BJ (cell line): ENCODE measurements at regions not wholly inside any gene's neighbourhood (a gene's known extent, or its start where the extent isn't known, plus 50 kb on each side); places are given as distances from the start of the nearest gene placed in this dataset.

Source experiments
- CTCF ChIA-PET: fragments of 350-600 bp; formaldehyde crosslinking; extraction: SDS; loops from one replicate; lab custom pipeline; 2021; ENCODE audit warnings: antibody characterized with exemption, inconsistent platforms; lab: Yijun Ruan, JAX
- POLR2A ChIA-PET: fragments of 300-600 bp; sonication (Branson Sonifier 250); formaldehyde crosslinking; extraction: SDS; loops from one replicate; lab custom pipeline; 2021; ENCODE audit warnings: antibody characterized with exemption; lab: Charles Lee
- DNase-seq: peaks from one replicate; pipeline ENCODE4 v3.0.0-alpha.2; 2011; ENCODE audit warnings: low read depth
- H3K27me3 ChIP-seq: 2 replicates; pipeline ENCODE4 v1.6.0; 2011; ENCODE audit warnings: low read length; ENCODE audit not compliant: control insufficient read depth, insufficient read depth
- H3K36me3 ChIP-seq: 2 replicates; pipeline ENCODE4 v1.5.1; 2011; ENCODE audit warnings: low read length; ENCODE audit not compliant: control insufficient read depth, insufficient read depth
- H3K4me3 ChIP-seq: 2 replicates; pipeline ENCODE4 v1.5.1; 2011; ENCODE audit warnings: low read depth, mild to moderate bottlenecking, control low read depth, low read length
- TF ChIP-seq, protein P1 (sequence below): IDR thresholded peaks from 2 replicates; pipeline ENCODE4 v1.5.1; 2011; ENCODE audit warnings: low read depth, mild to moderate bottlenecking, control low read depth, inconsistent platforms, low read length, moderate library complexity; ENCODE audit not compliant: insufficient read depth

DNA sequence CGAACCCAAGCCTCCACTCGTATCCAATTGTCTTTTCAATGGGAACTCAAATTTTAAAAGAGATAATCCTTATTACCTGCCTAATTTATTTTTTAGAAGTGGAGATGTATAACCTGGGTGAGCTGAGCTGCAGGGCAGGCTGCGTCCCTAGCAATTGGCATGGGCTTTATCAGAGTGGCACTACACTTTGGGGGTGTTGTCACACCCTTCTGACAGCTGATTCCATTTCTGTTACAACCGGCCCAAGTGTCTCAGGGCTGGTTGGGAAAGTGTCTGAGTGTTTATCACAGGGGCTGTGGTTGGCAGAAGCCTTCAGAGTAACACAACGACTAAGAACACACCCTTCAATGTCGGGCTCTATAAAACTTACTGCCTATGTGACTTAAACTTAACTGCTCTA is 295.0 kb downstream of the SMAD2 start:
- TF ChIP-seq, protein P1, sequence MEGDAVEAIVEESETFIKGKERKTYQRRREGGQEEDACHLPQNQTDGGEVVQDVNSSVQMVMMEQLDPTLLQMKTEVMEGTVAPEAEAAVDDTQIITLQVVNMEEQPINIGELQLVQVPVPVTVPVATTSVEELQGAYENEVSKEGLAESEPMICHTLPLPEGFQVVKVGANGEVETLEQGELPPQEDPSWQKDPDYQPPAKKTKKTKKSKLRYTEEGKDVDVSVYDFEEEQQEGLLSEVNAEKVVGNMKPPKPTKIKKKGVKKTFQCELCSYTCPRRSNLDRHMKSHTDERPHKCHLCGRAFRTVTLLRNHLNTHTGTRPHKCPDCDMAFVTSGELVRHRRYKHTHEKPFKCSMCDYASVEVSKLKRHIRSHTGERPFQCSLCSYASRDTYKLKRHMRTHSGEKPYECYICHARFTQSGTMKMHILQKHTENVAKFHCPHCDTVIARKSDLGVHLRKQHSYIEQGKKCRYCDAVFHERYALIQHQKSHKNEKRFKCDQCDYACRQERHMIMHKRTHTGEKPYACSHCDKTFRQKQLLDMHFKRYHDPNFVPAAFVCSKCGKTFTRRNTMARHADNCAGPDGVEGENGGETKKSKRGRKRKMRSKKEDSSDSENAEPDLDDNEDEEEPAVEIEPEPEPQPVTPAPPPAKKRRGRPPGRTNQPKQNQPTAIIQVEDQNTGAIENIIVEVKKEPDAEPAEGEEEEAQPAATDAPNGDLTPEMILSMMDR: no peak
- Histone ChIP-seq H3K4me3 (no peak overlapping the region), H3K27me3 (no peaks in the 10 kb centered on the region), H3K36me3 (no peaks in the 10 kb centered on the region)
- ChIA-PET POLR2A (no interaction called here), CTCF (no interaction called here)
- no peak for DNase-seq

DNA sequence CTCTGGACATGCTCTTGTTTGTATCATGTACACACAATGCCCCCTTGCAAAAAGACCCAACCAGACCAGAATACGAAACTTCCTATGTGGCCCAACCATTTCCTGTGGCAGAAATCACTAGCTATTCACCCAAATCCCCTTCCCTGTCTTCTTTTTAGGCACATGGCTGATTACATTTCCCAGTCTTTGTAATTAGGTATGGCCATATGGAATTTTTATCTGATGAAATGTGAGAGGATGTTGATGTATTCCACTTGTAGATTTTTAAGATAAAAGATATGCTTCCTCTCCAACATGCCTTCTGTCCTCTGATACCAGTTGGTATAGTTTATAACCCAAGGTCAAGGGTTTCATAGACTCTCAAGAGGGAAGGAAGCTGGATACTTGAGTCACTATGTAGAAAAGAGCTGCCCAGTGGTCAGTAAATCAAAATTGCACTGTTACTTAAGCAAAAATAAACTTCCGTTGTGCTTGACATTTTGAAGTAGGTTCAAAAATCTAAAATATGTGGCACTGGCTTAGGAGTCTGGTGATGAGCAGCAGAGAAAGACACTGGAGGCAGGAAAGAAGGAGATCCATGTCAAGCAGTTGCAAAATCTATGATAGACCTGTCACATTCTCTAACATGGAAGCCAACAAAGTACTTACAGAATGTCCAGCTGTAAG is 297.4 kb downstream of the SMAD2 start:
- DNase-seq: no peak
- Histone ChIP-seq H3K36me3 (no peaks in the 10 kb centered on the region), H3K4me3 (no peak overlapping the region), H3K27me3 (no peaks in the 10 kb centered on the region)
- CTCF ChIA-PET: no interaction called here
- POLR2A ChIA-PET: no interaction called here
- TF ChIP-seq, protein P1: no peak

DNA sequence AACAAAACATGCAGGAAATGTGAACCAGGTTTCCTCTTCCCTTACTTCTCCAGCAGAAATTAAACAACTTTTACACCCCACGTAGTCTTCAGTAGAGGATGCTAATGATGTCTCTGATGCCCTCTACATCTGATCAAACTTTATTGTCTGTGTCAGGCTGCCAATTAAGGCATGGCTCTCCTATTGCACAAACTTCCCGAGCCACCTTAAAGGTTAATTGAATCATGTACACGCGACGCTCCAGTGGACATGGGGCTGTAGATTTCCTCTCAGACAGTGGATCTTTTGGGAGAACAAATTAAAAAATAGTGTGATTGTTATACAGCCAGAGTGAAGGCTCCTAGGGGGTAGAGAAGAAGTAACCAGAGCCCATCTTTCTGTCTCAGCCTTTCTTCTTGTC is 301.6 kb downstream of the SMAD2 start:
- no peak overlapping the region for H3K4me3 ChIP-seq
- ChIA-PET POLR2A (no interaction called here), CTCF (no interaction called here)
- no peak for DNase-seq
- TF ChIP-seq, protein P1: no peak
- no peaks in the 10 kb centered on the region for H3K27me3 ChIP-seq
- no peaks in the 10 kb centered on the region for H3K36me3 ChIP-seq

DNA sequence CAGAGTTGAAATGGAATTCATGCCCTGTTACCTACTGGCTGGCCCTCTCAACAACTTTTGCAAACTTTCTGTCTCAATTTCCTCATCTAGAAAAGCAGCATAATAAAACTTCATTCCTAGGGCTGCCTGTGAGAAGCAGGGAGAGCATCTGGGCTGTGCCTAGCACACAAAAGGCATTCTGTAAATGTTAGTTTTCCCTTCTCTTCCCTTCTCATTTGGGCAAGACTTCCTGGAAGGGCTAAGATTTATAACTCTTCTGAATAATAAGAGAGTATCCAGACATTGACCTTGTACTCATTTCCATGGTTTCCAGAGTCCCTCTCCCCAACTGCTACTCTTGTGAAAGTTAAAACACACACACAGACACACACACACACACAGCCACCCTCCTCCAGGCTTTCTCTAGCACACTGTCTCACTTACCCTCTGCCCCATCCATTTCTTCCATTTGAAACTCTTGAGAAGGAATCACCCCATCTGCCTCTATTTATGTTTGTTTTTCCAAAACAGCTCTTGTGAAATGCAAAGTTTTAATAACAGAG is 302.1 kb downstream of the SMAD2 start:
- TF ChIP-seq, protein P1: no peak
- CTCF ChIA-PET: no interaction called here
- no peak for DNase-seq
- no peaks in the 10 kb centered on the region for H3K36me3 ChIP-seq
- POLR2A ChIA-PET: no interaction called here
- H3K4me3 ChIP-seq: no peak overlapping the region
- H3K27me3 ChIP-seq: no peaks in the 10 kb centered on the region

DNA sequence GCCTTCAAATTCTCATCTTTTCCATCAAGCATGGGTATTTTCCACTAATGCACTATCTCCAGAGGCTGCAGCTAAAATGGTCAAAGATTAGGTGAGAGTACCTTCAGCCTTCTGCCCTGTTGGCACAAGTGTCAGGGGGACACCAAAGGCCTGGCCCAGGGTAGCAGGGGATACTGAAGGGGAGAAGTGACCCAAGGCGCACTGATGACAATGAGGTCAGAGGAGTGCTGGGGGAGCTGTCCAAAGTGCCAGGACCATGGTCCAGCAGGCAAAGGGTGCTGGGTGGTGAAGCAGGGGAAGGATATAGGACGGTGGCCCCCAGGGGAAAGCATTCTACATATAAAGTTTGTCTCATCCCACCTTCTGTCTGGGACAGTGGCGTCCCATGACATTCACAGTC is 303.4 kb downstream of the SMAD2 start:
- POLR2A ChIA-PET: no interaction called here
- TF ChIP-seq, protein P1: no peak

More for the DNA sequence above, 303.4 kb downstream of the SMAD2 start:
- Histone ChIP-seq H3K27me3 (no peaks in the 10 kb centered on the region), H3K36me3 (no peaks in the 10 kb centered on the region), H3K4me3 (no peak overlapping the region)
- DNase-seq: no peak
- CTCF ChIA-PET: no interaction called here
